DOHH2 (cell line): ENCODE measurements at regions not wholly inside any gene's neighbourhood (a gene's known extent, or its start where the extent isn't known, plus 50 kb on each side); places are given as distances from the start of the nearest gene placed in this dataset.

Source experiments
- CTCF ChIP-seq: fragments of 200-600 bp; sonication (generic); IDR thresholded peaks from one replicate; pipeline ENCODE4 v1.5.1; 2014; ENCODE audit warnings: antibody characterized with exemption, mild to moderate bottlenecking, low read depth, low read length; ENCODE audit not compliant: poor library complexity, severe bottlenecking
- EZH2phosphoT487 ChIP-seq: fragments of 200-600 bp; sonication (generic); IDR thresholded peaks from 2 replicates; pipeline ENCODE4 v1.6.1; 2017; ENCODE audit warnings: borderline replicate concordance, mild to moderate bottlenecking, antibody characterized with exemption, low read length, moderate library complexity, mixed read lengths

GRCh38 chr13:50685956-50686355 is 157.5 kb downstream of the DLEU7 start:
- TF ChIP-seq CTCF: no peak
- no peak for TF ChIP-seq EZH2phosphoT487
